NCI-H526 treated with DMSO at 0.1 percent for 48 hours (cell line): ENCODE measurements at regions not wholly inside any gene's neighbourhood (a gene's known extent, or its start where the extent isn't known, plus 50 kb on each side); places are given as distances from the start of the nearest gene placed in this dataset.
A peak's percentile ranks its signal among the peaks of the same experiment; 100 is the strongest.

Source experiments
- DNase-seq: peaks from one replicate; lab custom pipeline; 2025; lab: John Stamatoyannopoulos, UW

DNA sequence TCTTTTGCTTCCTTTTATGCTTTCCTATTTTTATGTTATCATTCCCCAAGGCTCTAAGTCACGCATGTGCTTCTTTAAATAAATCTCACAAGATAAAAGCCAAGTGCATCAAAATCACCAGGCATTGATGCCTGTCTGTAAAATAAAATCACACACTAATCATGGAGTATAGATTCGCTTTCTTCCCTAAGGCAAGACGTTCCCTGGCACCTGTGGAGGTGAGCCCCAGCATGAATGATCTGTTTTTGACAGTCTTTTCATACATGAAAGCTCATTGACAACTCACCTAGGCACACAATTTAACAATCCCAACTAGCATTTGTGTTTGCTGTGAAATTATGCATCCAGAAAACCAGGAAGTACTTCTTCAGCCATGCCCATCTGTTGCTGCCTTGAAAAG, 146.9 kb upstream of the DMAC1 start:
- no peak for DNase-seq

DNA sequence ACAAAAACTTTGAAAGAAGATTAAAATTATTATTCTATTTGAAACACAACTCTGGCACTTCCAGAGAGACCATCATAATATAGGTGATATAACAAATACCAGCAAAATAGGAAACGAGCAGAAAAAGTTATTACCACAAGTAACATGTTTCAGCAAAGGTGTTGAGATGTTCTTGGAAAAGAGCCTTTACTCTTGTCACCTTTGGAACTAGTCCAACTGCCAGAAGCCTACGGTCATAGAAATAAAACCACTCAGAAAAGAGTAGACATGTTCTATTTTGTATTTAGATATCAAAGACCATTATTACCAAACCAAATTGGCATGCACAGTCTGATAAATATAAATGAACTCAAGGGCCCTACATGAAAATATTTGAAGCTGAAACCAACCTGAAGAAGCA, 145.0 kb upstream of the DMAC1 start:
- no peak for DNase-seq

DNA sequence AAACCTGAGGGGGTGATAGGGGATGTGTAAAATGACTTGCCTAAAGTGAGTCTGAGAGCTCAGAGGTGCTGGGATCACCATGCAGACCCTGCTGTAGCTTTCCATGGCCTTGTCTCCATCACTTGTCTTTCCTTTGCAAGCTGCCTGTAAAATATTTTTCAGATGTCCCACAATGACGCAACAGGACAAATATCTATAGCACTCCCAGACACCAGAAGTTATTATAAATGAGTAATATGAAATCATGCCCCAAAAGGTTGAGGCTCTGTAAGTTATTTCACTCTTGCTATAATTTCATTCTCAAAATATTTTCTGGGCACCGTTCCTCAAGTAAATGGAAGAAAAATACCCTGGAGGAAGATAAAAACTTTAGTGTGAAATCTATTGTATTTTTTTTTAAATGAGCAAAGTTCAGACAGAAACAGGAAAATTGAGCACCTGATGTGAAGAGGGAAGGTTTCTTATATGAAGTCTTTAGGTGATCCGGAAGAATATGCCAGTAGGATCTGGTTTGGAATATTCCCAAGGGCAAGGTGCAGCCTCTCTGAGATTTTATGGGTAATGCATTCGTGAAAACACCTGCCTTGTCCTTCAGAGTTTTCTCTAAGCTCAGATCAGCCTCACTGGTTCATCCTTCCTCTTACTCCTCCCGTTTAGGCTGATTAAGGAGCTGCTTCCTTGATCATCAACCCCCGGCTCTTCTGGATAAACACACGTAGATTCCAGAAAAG, 138.3 kb upstream of the DMAC1 start:
- no peak for DNase-seq

DNA sequence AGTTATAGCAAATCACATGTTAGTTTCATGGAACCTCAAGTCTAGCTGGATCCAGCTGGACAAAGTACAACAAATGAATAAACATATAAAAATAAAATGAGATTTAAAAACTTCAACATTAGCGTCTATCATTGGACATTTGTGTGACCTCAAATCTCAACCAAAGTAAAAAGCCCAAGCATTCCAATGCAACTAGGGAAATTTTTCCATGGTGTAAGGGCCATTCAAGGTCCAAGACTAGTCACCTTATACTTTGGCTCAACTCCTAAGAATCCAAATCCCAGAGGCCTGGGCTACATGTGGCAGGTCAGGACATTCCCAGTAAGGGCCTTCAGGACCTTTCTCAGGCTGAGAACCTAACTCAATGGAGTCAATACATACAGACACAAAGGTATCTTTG, 137.4 kb upstream of the DMAC1 start:
- DNase-seq = no peak

DNA sequence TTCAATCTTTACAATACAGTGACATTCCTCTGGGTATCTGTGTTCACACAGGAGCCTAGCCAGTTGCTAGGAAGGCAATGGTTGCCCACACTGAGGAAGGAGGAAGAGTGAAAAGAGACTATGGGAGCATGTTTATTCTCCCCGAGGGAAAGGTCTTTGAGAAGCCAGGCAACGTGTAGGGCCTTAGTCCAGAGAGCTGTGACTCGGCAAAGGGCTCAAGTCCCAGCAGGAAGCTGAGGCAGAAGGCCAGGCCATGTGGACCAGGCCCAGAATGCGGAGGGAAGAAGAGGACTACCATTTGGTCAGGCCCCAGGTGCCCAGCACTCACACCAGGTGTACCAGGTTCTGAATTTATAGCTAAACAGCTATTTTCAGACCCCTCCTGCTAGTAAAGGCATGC, 136.6 kb upstream of the DMAC1 start:
- no peak for DNase-seq

DNA sequence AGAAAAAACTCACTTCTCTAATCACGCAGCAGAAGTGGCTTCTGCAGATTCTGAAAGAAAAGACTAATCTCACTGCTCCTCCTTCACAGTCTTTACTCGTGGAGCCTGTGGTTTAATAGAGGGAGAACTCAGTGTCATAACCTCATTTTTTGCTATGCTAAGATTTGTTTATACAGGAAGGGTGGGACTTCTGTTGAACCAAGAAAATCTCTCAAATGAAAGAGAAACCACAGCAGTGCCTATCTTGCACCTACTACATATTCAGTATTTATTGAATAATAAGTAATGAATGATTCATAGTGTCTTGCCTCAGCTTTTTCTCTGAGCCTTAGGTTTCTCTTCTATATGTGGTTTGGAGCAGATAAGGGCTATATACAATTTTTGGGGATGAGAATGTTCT, 136.1 kb upstream of the DMAC1 start:
- no peak for DNase-seq

DNA sequence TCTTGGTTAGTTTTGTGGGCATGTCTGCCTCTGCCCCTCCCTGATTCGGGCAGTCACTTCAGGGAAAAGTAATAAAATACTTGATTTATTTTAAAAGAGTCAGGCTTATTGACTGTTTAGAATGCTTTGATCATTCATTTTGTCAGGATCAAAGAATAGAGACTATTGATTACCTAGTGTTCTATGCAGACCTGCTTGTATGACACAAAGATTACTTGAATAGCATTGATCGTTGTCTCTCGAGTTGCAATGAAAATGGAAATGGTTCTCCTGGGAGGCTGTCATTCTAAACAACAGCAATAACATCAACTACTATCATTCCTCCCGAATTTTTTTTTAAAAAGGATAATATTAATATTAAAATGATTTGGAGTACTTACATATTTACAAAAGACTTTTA, 133.2 kb upstream of the DMAC1 start:
- DNase-seq = no peak

DNA sequence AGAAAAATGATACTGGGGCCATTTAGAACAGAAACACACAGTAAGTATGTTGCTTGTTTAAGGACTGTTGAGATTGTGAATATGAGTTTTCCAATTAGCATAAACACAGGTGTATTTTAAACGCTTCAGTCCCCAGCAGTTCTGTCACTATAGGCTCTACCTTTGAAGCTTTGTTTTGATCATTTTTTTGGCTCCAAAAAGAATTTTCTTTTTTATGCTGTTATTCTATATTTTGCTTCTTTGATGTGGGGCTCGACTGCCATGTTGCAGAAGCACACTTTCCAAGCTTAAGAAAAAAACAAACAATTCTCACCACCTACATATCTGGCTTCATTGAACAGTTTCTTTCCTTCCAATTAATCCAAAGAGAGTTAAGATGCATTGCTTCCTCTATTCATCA, 131.0 kb upstream of the DMAC1 start:
- peak; percentile 45 for DNase-seq

DNA sequence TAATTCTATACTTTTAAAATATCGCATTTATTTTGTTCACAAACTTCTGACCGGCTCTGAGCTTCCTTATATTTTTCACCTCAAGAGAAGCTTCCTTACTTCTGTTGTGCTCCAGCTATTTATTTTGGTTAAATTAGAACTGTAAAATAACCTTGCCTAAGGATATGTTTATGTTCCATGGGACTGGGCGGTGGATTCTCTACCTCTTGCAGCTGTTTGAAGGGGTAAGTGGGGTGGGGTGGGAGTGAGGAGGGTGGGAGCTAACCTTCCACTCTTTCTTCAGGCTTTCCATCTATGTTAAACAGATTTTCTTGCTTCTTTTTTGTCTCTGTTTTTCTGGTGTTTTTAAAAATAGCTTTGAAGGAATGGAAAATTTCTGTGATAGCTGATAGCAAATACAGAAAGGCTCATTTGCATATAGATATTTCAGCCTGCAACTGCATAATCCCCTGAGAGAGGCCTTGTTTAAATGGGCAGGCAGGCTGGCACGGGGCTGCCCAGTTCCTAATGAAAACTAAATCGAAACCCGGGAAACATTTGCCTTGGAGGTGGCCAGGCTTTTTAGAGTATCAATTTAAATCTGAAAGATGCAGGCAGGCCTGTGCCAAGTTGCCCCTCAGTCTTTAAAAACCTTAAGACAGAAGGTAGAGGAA, 122.1 kb upstream of the DMAC1 start:
- DNase-seq = peak; percentile 78

DNA sequence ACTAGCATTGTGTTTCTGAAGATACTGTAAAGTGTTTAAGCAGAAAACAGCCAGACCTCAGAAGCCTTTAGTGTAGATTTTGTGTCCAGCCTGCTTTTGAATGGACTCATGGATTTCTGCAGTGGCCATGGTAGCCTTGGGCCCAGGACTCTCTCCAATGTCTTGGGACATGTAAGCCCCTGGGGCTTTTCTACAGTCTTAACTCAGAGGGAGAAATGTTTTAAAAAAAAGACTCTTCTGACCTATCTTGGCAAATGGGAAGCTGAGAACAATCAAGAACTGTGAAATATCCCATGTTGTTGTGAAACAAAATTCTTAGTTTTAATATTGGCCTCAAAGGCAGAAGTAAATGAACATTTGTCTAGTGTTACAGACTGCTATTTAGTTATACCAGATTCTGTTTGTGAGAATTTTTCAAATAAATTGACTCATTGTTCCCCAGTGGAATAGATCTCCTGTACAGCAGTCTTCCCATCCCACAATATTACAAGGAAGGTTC, 112.5 kb upstream of the DMAC1 start:
- no peak for DNase-seq

DNA sequence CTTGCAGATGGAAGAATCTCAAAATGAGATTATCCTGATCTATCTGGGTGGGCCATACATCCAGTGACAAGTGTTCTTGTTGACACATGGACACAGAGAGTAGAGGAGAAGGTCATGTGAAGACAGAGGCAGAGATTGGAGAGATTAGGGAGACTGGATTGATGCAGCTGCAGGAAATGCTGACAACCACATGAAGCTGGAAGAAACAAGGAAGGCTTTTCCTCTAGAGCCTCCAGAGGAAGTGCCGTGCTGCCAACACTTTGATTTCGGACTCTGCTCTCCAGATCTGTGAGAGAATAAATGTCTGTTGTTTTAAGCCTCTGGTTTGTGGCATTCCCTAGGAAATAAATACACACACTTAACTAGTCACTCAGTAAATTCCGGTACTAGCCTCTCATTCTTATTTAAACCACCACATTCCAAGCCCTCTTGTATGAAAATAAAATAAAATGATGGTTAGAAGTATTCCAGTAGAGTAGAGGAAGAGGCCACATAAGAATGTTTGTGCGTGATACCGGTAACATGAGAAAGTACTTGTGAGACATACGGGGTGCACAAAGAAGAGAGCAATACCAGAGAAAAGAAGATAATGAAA, 110.9 kb upstream of the DMAC1 start:
- no peak for DNase-seq

DNA sequence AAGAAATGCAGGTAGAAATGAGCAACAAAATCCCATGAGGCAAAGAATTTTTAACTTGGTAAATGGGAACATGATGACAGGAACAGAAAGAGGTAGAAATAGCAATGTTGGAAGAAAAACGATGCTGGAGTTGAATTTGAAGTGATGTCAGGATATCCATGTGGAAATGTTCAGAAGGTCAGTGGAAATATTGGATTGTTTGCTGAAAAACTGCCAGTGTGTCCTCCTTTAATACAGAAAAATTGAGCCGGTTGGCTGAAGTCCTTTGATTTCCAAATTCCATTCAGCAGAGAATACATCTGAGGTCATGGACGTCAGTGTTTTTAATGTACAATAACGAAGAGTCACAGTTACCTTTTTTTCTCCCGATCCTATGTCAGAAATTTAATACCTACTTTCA, 110.0 kb upstream of the DMAC1 start:
- DNase-seq = no peak

DNA sequence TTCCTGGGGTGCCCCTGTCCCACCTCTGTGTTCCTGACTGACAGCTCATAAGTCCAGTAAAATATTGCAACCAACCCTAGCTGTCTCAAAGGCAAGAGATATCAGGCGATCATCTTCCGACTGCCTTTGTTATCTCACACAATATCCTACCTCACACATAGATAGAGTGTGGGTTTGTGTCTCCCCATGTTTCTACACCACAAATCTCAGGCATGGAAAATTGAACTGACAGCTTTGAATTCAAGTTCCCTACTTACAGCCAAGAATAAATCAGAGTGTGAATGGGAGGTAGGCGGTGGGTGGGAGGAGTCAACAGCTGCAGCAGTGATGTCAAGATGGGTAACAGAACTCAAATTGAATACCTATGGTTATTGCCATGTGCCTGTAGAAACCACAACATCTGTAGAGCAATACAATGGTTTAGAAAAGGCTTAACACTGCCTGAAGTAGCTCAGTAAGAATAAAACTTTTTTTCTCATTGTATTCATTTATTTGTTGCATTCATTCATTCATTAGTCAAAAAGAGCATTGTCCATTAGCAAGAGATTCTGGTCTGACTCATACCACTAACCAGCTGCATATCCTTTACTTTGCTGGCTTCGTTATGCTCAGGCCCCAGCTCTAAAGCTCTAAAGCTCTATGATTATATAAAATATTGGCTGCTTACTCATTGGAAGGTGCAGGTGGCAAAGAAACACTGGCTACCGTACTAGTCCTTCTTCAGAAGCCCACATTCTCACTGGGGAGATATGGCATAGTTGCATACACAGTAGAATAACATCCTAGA, 108.2 kb upstream of the DMAC1 start:
- DNase-seq = no peak

DNA sequence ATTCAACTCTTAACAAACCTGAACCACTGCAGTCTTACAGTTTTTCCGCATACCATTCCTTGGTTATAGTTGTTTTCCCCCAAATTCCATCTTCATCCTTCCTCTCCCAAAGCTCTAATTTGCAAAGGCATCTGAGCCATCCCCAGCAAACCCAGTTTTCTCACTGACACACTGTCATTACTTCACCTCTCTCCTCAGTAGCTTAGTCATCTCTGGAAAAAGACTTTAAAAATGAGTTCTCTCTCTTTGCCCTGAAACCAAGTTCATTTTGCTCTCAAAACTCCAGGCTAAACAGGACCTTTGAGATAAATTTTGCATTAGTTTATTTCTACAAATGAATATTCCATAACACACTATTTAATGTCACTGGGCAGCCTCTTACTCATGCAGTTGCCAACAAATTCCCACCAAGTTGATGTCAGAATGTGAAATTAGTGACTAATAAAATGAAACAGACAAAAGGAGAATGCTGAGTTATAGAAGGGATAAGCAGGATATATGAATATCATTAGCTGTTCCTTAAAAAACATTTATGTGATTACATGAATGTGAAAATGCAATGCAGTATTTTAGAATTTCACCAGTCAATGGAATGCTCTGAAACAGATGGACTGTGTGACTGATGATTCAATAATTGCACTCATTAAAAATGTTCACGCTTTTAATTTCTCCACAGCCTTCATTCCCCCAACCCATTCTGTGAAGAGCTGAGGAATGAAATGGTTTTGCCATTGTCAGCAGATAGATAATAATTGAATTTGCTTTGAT, 107.4 kb upstream of the DMAC1 start:
- DNase-seq = no peak

DNA sequence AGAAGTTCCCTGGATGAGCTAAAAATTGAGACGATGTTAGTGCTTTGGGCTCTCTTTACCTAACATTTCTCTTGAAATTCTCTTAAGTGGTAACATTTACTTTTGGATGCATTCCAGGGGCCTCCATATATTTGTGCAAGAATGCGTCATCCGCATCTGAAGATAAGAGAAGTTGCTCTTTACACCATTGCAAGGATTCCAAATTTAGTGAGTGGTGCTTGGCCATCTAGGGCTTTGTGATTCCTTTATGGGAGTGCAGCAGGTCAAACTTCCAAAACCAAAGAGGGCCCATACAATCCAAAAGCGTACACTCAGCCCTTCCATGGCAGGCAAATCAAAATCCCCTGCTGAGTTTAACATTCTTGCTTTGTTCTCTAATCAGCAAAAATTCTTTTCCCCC, 102.0 kb upstream of the DMAC1 start:
- DNase-seq = no peak

DNA sequence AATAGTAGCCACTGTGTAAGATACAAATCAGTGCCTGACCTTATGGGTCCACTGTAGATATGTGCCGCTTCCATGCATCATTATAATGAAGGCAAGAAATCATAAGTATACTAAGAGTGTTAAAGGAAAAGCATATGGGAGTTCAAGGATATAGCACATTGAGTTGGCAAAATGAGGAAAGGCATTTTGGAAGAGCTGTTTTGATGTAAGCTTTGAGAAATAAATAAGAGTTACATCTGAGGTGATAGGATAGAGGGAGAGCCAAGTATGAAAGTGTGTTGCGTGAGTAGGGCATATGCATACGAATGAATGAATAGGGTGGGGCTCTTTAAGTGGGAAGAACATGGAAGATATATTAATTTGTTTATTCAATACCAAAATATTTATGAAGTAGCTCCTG, 101.0 kb upstream of the DMAC1 start:
- no peak for DNase-seq

DNA sequence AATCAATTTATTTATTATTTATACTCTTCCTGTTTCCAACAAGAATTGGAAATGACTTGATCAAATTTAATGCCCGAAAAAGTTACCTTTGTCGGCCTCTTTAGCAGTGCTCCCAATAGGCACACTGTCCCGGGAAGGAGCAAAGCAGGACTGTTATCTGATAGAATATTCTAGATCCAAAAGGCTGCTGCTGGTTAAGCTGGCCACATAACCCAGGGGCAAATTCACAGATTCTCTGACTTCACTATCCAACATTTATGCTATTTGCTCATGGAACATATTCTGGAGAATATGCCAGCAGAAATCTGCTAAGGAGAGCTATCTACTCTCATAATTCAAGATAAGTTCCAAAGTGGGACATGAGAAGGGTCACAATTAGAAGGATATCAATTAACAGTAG, 100.2 kb upstream of the DMAC1 start:
- DNase-seq = no peak

DNA sequence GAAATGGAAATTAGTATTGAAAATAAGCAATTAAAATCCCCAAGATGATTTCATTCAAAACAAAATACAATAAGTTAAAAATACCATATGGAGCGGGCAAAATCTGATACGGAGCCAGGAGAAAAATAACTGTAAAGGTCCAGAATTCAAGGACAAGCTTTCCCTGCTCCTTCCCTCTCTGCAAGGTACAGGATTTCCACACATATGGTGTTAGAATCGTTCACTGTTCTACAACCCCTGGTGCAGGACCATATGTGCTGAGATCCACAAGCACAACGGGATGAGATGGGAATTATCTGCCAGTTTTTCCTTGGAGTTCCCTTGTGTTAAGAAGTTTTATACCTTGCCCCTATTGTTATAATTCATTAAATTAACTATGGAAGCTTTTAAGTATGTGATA, 94.7 kb upstream of the DMAC1 start:
- DNase-seq = no peak

DNA sequence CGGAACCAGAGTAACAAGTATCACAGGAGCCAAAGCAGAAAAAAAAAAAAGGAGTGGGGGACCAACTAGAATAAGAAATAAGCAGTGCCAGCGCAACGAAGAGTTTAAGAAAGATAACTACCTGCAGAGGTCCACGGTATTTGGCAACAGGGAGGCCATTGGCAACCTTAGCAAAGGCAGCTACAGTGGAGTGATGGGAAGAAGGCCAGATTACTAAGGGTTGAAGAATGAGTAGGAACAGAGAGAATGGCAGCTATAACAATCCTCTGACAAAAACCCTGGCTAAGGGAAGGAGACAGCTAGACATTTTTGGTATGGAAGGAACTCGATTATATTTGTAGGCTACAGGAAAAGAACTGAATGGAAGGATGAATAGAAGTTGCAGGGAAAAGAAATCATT, 93.4 kb upstream of the DMAC1 start:
- DNase-seq = no peak

DNA sequence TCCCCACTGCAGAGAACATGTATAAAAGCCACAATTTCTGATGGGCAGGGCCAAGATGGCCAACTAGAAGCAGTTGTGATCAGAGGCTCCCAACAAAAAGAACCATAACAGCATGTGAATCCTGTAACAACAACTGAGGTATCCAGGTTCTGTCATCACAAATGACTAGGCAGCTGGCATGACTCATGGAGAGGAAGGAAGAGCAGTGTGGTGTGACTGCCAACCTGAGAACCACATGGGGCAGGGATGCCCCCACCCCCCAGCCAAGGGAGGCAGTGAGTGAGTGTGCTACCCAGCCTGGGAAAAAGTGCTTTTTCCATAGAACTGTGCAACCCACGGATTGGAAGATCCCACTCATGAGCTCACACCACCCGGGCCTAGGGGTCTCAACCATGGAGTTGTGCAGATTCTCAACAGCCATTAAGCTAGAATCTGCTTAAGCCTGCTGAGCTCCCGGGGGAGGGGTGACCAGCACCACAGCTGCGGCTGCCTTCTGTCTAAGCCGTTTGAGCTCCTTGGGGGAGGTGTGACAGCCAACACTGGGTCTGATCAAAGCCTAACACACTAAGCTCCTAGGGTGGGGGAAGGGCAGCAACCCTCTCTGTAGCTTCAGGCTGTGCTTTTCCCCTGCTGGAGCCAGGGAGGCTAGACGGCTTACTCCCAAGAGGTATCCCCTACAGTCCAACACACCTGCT, 80.1 kb upstream of the DMAC1 start:
- DNase-seq = no peak

DNA sequence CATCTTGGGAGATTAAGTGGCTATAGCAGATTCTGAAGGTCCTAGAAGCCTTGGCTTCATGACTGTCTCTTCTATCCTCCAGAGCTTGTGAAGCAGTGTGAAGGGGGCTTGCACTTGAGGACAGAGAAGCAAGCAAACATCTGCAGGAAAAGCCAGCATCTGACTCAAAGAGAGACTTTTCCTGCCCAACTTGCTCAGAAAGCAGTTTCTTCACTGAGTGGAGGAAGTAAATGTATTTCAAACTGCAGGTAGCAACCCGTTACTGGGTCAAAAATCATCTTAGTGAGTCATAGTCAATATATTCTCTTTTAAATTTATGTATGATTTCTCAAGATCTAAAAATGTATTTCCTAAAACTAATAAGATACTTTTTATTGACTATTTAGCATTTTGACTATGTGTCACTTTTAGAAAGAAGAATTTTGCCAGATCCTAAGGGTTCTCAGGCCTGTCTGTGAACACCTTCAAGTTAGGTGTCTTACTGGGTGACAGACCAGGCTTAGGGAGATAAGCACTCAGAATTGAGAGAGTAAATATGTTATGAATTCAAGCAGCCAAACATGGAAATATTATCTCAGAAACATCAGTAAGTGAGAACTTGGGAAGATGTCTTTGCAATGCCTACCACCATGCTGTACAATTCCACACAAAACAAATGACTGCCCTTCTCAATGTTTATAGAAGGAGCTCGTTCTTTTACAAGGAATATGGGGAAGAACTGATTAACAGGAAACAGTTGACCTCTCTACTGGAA, 72.6 kb upstream of the DMAC1 start:
- DNase-seq = no peak
